DND-41 (cell line): ENCODE measurements at regions not wholly inside any gene's neighbourhood (a gene's known extent, or its start where the extent isn't known, plus 50 kb on each side); places are given as distances from the start of the nearest gene placed in this dataset.

Source experiments
- ATAC-seq: fragments of 200-7000 bp; cut with Tn5 transposase; 3 replicates; pipeline ENCODE4 v1.9.1; 2021; ENCODE audit warnings: low read depth; ENCODE audit not compliant: insufficient read depth
- DNase-seq: peaks from one replicate; pipeline ENCODE4 v3.0.0-alpha.2; 2020
- H2AFZ ChIP-seq: 2 replicates; pipeline ENCODE4 v1.6.0; 2012; ENCODE audit warnings: low read depth, low read length
- H3K27ac ChIP-seq: 2 replicates; pipeline ENCODE4 v1.5.1; 2012; ENCODE audit warnings: low read length, inconsistent platforms
- H3K27me3 ChIP-seq: fragments of 200-600 bp; sonication (generic); 2 replicates; pipeline ENCODE4 v1.6.0; 2012; ENCODE audit warnings: low read length, mild to moderate bottlenecking, inconsistent platforms; ENCODE audit not compliant: insufficient read depth, poor library complexity
- H3K36me3 ChIP-seq: 2 replicates; pipeline ENCODE4 v1.5.1; 2012; ENCODE audit warnings: low read length, inconsistent platforms; ENCODE audit not compliant: insufficient read depth
- H3K4me1 ChIP-seq: 2 replicates; pipeline ENCODE4 v1.5.1; 2012; ENCODE audit warnings: mild to moderate bottlenecking, low read length; ENCODE audit not compliant: insufficient read depth
- H3K4me2 ChIP-seq: 2 replicates; pipeline ENCODE4 v1.6.0; 2012; ENCODE audit warnings: mild to moderate bottlenecking, moderate library complexity, low read length, inconsistent platforms; ENCODE audit not compliant: insufficient read depth
- H3K4me3 ChIP-seq, 2 experiments: fragments of 200-600 bp in 1 of 2; shearing (Covaris generic) in 1 of 2; 2 replicates each; pipeline ENCODE4 v1.5.1; 2012 to 2016; ENCODE audit warnings: inconsistent platforms in 2 of 2, low read length in 2 of 2, mild to moderate bottlenecking in 2 of 2, low read depth in 1 of 2, moderate library complexity in 1 of 2
- H3K79me2 ChIP-seq: 2 replicates; pipeline ENCODE4 v1.6.0; 2012; ENCODE audit warnings: low read length, inconsistent platforms; ENCODE audit not compliant: insufficient read depth
- H3K9ac ChIP-seq: 2 replicates; pipeline ENCODE4 v1.6.0; 2012; ENCODE audit warnings: low read depth, mild to moderate bottlenecking, inconsistent platforms, low read length, moderate library complexity
- H3K9me3 ChIP-seq: 2 replicates; pipeline ENCODE4 v1.5.1; 2012; ENCODE audit warnings: low read length, moderate library complexity, mild to moderate bottlenecking, inconsistent platforms; ENCODE audit not compliant: insufficient read depth, severe bottlenecking
- H4K20me1 ChIP-seq: 2 replicates; pipeline ENCODE4 v1.6.0; 2012; ENCODE audit warnings: low read length; ENCODE audit not compliant: insufficient read depth
- CTCF ChIP-seq: IDR thresholded peaks from 2 replicates; pipeline ENCODE4 v1.5.1; 2012; ENCODE audit warnings: borderline replicate concordance, low read length, moderate library complexity, mild to moderate bottlenecking; ENCODE audit not compliant: poor library complexity, severe bottlenecking; ENCODE audit errors: extremely low read depth
- EZH2 ChIP-seq: IDR thresholded peaks from 3 replicates; pipeline ENCODE4 v1.6.1; 2012; ENCODE audit warnings: borderline replicate concordance, low read depth, mild to moderate bottlenecking, moderate library complexity, low read length, inconsistent platforms; ENCODE audit not compliant: severe bottlenecking

- Histone ChIP-seq H3K36me3 (no peaks in the 10 kb centered on the region), H3K79me2 (no peaks in the 10 kb centered on the region), H4K20me1 (no peaks in the 10 kb centered on the region), H2AFZ (no peak overlapping the region), H3K4me1 (no peaks in the 10 kb centered on the region), H3K9me3 (no peaks in the 10 kb centered on the region), H3K27me3 (no peaks in the 10 kb centered on the region), H3K4me3 (no peak overlapping the region), H3K27ac (no peak overlapping the region), H3K9ac (no peak overlapping the region), H3K4me2 (no peak overlapping the region)
- TF ChIP-seq CTCF (no peak), EZH2 (no peak)
- DNase-seq: no peak
- no peak for ATAC-seq
These were observed 581.3 kb downstream of the BCOR start for GRCh38 chrX:39516427-39516841.

- H3K27me3 ChIP-seq: no peaks in the 10 kb centered on the region
- ATAC-seq: no peak
- TF ChIP-seq CTCF (no peak), EZH2 (no peak)
- no peak overlapping the region for H3K27ac ChIP-seq
- no peak overlapping the region for H3K4me3 ChIP-seq
- no peak overlapping the region for H3K4me2 ChIP-seq
- H3K9me3 ChIP-seq: no peaks in the 10 kb centered on the region
- no peak for DNase-seq
- no peaks in the 10 kb centered on the region for H4K20me1 ChIP-seq
- no peak overlapping the region for H2AFZ ChIP-seq
- no peaks in the 10 kb centered on the region for H3K36me3 ChIP-seq
- no peaks in the 10 kb centered on the region for H3K4me1 ChIP-seq
- H3K9ac ChIP-seq: no peak overlapping the region
- H3K79me2 ChIP-seq: no peaks in the 10 kb centered on the region
These were observed 579.2 kb downstream of the BCOR start for GRCh38 chrX:39518476-39519029.

- no peaks in the 10 kb centered on the region for H3K4me1 ChIP-seq
- H3K4me3 ChIP-seq: no peak overlapping the region
- no peak overlapping the region for H2AFZ ChIP-seq
- DNase-seq: no peak
- H3K4me2 ChIP-seq: no peak overlapping the region
- no peaks in the 10 kb centered on the region for H3K9me3 ChIP-seq
- no peak overlapping the region for H3K9ac ChIP-seq
- no peak for ATAC-seq
- H3K79me2 ChIP-seq: no peaks in the 10 kb centered on the region
- H3K36me3 ChIP-seq: no peaks in the 10 kb centered on the region
- H4K20me1 ChIP-seq: no peaks in the 10 kb centered on the region
- H3K27ac ChIP-seq: no peak overlapping the region
- H3K27me3 ChIP-seq: no peaks in the 10 kb centered on the region
- no peak for TF ChIP-seq EZH2
- no peak for TF ChIP-seq CTCF
These were observed 578.7 kb downstream of the BCOR start for GRCh38 chrX:39519030-39519488.
